Hematopoietic multipotent progenitor cell (in vitro differentiated cells): ENCODE measurements at regions not wholly inside any gene's neighbourhood (a gene's known extent, or its start where the extent isn't known, plus 50 kb on each side); places are given as distances from the start of the nearest gene placed in this dataset.
"Not testable (repeated sequence)": the region's sequence is repeated elsewhere in the genome, so short reads cannot be mapped to it uniquely, and the experiment has no call there.

Source experiments
- DNase-seq, 3 donors: peaks; one replicate each; pipeline ENCODE4 v3.0.0-alpha.2; 2011 to 2015; ENCODE audit warnings: low read depth in 2 of 3, low spot score in 2 of 3

DNA sequence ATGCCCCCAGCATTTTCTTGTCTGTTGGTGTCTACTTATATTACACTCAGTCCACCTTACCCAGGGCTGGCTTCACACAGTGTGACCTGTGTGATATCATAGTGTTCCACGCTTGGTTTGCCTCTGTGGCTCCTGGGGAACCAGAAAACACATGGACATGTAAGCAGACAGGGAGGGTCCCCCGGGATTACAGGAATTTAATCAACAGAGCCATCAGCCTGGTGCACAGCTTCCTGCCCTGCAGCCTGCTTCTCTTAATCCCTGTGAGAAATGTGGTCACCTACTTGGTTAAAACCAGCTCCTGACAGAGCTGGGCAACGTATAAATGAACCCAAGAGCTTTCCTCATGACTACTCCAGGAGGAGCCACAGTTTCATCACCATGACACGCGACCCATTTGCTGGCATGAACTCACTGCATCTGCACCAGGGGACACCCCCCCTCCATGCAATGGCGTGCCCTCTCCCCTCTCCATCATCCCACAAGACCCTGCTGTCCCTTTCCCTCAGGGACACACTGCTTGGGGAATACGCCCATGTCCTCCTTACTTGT lies 152.1 kb downstream of the UQCRFS1 start:
- DNase-seq = no peak

GRCh38 chr19:29056535-29056934 lies 156.4 kb downstream of the UQCRFS1 start:
- DNase-seq = no peak

DNA sequence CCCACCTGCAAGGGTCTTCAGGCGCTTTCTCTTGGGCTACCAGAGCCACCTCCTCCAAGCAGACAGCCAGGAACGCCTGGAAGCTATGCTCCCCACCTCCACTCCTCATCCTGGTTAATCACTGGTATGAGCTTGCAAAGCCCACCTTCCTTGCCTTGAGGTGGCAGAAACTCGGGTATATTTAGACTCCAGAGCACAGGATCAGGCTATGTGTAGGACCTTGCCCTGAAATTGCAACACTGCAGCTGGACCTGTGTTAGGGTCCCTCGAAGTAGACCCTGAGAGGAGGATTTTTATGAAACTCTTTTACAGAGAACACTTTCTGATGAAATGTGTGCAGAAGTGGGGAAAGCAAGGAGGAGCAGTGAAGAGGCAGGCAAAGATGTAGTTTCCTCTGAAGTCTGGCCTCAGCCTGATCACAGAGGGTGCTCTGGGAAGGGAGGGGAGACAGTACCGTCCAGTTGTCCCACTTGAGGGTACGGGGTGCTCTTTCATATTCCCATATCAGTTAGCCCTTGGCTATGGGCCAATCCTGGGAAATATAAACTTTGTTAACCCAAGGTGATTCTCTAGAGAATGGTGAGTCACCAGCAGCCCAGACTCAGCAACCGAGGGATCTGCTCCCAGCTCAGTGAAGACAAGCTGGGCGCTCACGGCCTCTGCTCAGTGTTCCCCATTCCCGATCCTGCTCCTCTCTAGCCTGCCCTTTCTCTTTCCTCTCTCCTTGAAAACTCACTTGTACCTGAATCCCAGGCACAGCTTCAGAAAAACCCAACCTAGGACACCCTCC lies 157.9 kb downstream of the UQCRFS1 start:
- DNase-seq = no peak

GRCh38 chr19:29048873-29049272 lies 164.1 kb downstream of the UQCRFS1 start:
- DNase-seq = no peak

DNA sequence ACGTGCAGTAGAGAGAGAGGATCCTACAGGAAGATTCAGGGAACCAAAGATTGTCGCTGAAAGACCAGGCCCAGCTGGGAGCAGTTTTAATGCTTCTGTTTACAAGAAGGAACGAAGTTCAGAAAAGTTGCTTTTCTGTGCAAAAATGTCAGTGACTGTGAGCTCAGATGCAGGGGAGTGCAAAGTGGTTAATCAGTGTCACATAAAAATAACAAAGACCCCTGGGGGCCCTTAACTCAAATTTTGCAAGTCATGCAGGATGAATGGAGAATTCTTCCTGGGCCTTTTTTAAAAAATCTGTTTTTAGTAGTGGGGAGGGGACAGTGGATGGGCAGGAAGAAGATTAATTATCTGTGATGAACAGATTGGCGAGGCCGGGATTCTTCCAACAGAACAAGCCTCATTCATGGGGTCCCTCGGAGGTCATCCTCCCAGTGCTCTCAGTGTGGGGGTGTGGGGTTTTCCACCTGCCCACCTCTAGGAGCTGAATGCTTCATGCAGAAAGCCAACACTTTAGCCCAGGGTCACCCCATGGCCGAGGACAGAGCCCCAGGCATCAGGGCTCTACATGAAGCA lies 167.2 kb downstream of the UQCRFS1 start:
- DNase-seq = no peak

DNA sequence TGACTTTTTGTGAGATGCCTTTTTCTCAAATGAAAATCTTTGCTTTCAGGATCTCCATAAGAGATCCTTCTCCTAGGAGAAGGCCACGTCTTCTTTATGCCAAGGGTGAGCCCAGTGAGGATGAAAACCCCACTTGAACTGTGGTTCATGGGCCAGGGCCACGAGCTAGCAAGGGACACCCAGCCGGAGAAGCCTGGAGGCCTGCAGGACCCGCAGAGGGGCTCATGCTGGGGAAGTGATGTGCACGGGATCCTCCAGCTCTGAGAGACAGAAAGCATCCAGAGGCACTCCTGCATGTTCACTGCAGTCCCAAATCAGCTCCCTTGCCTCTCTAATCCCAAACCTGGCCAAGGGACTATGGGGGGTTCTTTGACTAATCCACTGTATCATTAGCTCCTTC lies 168.9 kb downstream of the UQCRFS1 start:
- DNase-seq = no peak

GRCh38 chr19:29042450-29042849 lies 170.5 kb downstream of the UQCRFS1 start:
- DNase-seq = no peak

- no peak for DNase-seq
Observed at GRCh38 chr19:29040951-29041350, 172.0 kb downstream of the UQCRFS1 start.

GRCh38 chr19:29040292-29040691 lies 172.7 kb downstream of the UQCRFS1 start:
- DNase-seq = no peak

GRCh38 chr19:29039036-29039435 lies 173.9 kb downstream of the UQCRFS1 start:
- not testable (repeated sequence) for DNase-seq

DNA sequence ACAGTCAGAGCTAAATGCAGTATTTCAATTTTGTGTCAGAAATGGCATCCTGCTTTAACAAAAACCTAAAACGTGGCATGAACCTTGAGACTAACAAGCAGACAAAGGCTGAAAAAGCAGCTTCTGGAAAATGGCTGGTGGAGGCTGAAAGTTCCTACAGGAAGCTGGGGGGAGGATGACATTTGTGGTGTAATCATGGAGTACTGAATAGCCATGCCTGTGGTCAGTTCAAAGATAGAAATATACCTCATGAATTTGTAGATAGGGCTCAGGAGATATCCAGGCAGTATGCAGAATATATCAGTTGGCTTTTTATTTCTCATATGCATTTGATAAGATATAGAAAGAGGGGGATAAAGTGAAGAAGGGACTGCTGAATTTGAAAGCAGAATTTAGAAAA lies 181.7 kb downstream of the UQCRFS1 start:
- no peak for DNase-seq

GRCh38 chr19:29029268-29029958 lies 183.5 kb downstream of the UQCRFS1 start:
- DNase-seq = no peak

GRCh38 chr19:29022599-29022998 lies 190.4 kb downstream of the UQCRFS1 start:
- no peak for DNase-seq

DNA sequence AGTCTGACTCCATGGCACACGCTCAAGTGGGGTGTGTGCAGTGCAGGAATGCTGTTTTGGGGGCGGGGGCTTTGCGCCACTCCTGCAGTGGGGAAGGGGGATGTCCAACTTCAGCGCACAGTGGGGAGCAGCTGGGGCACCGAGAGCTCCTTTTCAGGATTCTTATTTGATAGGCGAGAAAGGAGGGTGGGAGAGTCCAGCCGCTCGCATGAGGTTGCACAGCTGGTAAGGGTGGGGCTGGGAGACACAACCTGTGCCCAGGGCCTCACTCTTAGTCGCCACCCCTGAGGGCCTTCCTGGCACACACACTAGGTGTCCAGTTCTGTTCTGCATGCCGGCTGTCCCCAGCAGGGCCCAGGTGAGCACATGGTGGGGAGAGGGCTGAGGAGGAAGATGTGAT lies 190.8 kb downstream of the UQCRFS1 start:
- no peak for DNase-seq

DNA sequence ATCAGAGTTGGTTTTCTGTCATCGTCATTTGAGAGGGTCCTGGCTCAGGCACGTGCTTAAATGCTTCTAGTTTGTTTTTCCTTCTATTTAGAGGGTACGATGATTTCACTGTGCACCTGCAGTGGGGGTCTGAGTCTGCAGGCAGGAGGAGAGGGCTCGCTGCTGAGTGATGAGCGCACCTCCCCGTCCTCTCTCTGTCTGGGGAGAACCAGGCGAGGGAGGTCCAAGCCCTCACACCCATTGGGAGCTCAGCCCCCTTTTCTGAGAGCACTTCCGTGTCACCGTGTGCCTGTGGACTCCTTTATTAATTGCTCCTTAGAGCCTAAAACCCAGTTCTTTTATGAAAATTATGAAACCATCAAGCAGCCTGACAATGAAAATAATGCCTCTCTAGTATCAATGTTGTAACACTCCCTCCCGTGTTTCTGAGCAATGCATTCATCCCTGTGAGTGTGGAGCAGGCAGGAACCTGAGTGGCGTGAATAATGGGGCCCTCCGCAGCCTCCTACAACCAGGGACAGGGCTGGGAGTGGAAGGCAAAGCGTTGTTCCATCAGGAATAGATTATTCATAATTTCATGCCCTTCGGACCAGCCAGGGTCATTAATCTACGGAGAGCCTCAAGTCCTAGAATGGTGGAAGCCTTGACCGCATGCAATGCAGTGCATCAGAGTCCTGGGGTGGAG lies 191.6 kb downstream of the UQCRFS1 start:
- DNase-seq = no peak

- no peak for DNase-seq
Observed at GRCh38 chr19:29019403-29019802, 193.5 kb downstream of the UQCRFS1 start.

GRCh38 chr19:29018542-29018941 lies 194.4 kb downstream of the UQCRFS1 start:
- no peak for DNase-seq

- DNase-seq = no peak
Observed at GRCh38 chr19:29017788-29018187, 195.2 kb downstream of the UQCRFS1 start.

DNA sequence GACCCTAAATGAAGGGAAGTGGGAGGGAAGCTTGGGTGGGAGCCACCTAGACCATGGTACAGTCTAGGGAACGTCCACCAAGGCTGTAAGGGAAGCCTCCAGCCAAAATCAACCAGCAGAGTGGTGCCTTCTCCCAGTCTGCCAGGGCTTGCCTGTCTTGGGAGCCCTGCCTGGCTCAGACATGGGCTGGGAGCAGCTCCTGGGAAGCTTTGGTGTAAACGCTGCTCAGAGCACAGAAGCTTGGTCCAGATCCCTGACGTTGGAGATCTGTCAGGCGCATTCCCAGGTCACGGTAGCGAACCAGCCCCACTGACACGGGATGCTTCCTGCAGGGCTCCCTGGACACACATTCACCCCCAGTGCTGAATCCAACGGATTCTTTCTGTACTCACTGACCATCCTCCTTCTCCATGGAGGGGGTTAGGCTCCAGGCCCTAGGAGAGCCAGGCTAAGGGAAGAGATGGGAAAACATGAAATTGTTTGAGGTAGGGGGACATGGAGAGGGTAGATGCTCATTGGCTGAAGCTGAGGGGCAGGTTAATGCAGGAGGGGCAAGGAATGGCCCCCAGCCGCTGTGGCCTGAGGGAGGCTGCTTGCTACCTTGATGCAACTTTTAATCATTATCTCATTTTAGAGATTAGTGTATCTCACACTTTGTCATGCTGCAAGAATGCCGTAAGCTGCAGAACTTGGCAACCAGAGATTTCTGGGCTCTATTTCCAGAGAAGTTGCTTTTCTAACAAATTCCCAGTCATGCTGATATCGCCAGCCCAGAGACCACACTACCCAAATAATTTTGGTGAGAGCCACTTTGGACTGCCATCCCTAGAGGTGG lies 195.8 kb downstream of the UQCRFS1 start:
- no peak for DNase-seq

DNA sequence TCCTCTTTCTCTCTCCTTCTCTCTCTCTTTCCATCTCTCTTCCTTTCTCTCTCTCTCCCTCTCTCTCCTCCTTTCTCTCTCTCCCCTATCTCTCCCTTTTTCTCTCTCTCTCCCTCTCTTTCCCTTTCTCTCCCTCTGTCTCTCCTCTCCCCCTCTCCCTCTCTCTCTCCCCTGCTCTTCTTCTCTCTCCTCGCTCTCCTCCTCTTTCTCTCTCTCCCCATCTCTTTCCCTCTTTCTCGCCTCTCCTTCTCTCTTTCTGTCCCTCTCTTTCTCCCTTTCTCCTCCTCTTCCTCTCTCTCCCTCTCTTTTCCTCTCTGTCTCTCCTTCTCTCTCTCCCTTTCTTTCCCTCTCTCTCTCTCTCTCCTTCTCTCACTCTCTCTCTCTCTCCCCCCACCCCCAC lies 196.6 kb downstream of the UQCRFS1 start:
- no peak for DNase-seq
